ENCODE measurements at regions not wholly inside any gene's neighbourhood (a gene's known extent, or its start where the extent isn't known, plus 50 kb on each side); places are given as distances from the start of the nearest gene placed in this dataset.
"Not testable (repeated sequence)": the region's sequence is repeated elsewhere in the genome, so short reads cannot be mapped to it uniquely, and the experiment has no call there.

DNA sequence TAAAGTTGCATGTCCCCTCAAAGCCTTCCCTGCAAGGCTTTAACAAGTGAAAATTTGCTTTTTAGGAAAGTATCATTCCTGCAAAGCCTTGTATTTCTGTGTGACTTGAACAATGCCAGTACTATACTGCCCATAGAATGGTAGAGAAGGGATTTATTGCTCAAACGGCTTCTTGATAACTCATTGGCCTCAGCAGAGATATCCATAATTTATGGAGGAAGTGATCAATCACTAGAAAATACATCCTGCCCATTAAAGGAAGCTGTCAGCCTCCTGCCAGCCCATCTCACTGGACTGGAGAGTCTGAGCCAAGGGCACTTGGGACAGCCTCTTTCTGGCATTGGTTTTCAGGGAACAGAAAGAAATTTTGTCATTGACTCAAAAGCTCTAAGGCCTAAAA lies 152.6 kb downstream of the XPNPEP1 start:
- POLR2A ChIA-PET = no interaction called here
- no peak for DNase-seq (ENCODE audit: extremely low spot score)
- TF ChIP-seq TARDBP (IDR thresholded peaks at IDR 0.05) (no peak), ELF4 (IDR thresholded peaks at IDR 0.05) (no peak), NFRKB (IDR thresholded peaks at IDR 0.05) (no peak), HDGF (IDR thresholded peaks at IDR 0.05; ENCODE audit: borderline replicate concordance) (no peak), BHLHE40 (IDR thresholded peaks at IDR 0.05; ENCODE audit: borderline replicate concordance) (no peak), L3MBTL2 (conservative IDR thresholded peaks at IDR 0.05) (no peak), LEF1 (IDR thresholded peaks at IDR 0.05; ENCODE audit: borderline replicate concordance) (no peak), SP1 (IDR thresholded peaks at IDR 0.05) (no peak), SUZ12 (IDR thresholded peaks at IDR 0.05) (no peak), CTBP1 (IDR thresholded peaks at IDR 0.05; ENCODE audit: borderline replicate concordance) (no peak), FOXM1 (IDR thresholded peaks at IDR 0.05; ENCODE audit: borderline replicate concordance) (no peak), ZNF384 (IDR thresholded peaks at IDR 0.05) (no peak)
- TF ChIP-seq, protein P1, sequence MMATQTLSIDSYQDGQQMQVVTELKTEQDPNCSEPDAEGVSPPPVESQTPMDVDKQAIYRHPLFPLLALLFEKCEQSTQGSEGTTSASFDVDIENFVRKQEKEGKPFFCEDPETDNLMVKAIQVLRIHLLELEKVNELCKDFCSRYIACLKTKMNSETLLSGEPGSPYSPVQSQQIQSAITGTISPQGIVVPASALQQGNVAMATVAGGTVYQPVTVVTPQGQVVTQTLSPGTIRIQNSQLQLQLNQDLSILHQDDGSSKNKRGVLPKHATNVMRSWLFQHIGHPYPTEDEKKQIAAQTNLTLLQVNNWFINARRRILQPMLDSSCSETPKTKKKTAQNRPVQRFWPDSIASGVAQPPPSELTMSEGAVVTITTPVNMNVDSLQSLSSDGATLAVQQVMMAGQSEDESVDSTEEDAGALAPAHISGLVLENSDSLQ (IDR thresholded peaks at IDR 0.05) = no peak
- CTCF ChIA-PET = no interaction called here

DNA sequence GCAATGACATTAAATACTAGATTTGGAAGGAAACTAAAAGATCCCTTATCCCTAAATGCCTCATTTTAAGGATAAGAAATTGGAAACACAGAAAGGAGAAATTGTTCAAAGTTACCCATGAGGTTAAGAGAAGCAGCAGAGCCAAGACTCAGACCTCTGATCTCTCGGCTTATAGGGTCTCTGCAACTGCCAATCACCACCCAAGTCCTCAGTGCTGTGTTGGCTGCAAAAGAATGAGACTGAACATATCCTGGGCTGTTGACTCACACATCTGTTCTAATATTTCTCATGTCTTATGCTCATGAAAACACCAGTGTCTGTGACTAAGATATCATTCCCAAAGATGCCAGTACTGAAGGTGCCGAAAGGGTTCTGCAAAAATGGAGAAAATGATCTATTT lies 153.3 kb downstream of the XPNPEP1 start:
- TF ChIP-seq BHLHE40 (IDR thresholded peaks at IDR 0.05; ENCODE audit: borderline replicate concordance) (no peak), NFRKB (IDR thresholded peaks at IDR 0.05) (no peak)
- ChIA-PET POLR2A (no interaction called here), CTCF (interaction anchor here (0.6 kb wide), 1 partner anchor 19 kb away, joined by 3 read pairs; no protein-coding TSS in a partner anchor)
- no peak for DNase-seq (ENCODE audit: extremely low spot score)

DNA sequence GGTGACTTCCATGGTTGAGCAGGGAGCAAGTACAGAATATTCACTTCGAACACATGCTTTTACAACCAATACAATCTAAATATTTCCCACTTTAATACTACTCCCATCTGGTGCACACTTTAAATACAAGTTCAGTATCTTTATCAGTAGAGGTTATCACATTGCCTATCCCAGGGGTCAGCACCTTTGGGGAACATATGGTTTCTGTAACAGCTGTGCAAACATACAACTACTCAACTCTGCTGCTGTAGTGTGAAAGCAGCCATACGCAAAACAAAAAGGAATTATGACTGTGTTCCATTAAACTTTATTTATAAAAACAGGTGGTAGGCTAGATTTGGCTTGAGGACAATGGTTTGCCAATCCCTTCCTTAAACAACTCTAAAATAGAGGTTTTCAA lies 157.5 kb downstream of the XPNPEP1 start:
- no peak for DNase-seq (ENCODE audit: extremely low spot score)
- TF ChIP-seq HDGF (IDR thresholded peaks at IDR 0.05; ENCODE audit: borderline replicate concordance) (no peak), BHLHE40 (IDR thresholded peaks at IDR 0.05; ENCODE audit: borderline replicate concordance) (no peak), FOXK2 (IDR thresholded peaks at IDR 0.05) (no peak), L3MBTL2 (conservative IDR thresholded peaks at IDR 0.05) (no peak), ARNT (IDR thresholded peaks at IDR 0.05) (no peak), CTBP1 (IDR thresholded peaks at IDR 0.05; ENCODE audit: borderline replicate concordance) (no peak), FOXA1 (IDR thresholded peaks at IDR 0.05) (no peak)
- TF ChIP-seq, protein P1 (IDR thresholded peaks at IDR 0.05) = no peak
- ChIA-PET CTCF (no interaction called here), POLR2A (no interaction called here)

DNA sequence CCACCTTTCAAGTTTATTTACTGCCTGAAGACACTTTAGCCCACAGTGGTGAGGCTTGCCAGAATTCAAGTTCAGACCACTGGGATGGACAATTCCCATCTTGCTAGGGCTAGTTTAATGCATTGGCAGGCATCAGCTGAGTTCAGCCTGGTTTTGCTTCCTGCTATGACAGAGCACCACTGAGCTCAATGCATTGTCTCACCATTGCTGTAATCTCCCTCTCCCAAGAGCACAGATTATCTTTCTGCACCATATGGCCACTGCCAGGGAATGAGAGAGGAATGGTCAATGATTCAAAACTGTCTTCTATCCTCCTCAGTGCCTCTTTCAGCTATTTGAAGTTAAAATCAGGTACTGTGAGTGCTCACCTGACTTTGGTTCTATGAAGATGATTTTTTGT lies 160.8 kb downstream of the XPNPEP1 start:
- CTCF ChIA-PET = no interaction called here
- POLR2A ChIA-PET = no interaction called here
- no peak for TF ChIP-seq ARNT (IDR thresholded peaks at IDR 0.05)
- no peak for TF ChIP-seq SP1 (IDR thresholded peaks at IDR 0.05)
- TF ChIP-seq FOXA1 (IDR thresholded peaks at IDR 0.05) = no peak
- TF ChIP-seq, protein P1 (IDR thresholded peaks at IDR 0.05) = no peak
- no peak for TF ChIP-seq SUZ12 (IDR thresholded peaks at IDR 0.05)
- TF ChIP-seq HDGF (IDR thresholded peaks at IDR 0.05; ENCODE audit: borderline replicate concordance) = no peak
- no peak for TF ChIP-seq CTBP1 (IDR thresholded peaks at IDR 0.05; ENCODE audit: borderline replicate concordance)
- TF ChIP-seq FOXM1 (IDR thresholded peaks at IDR 0.05; ENCODE audit: borderline replicate concordance) = no peak
- no peak for TF ChIP-seq ZNF384 (IDR thresholded peaks at IDR 0.05)
- TF ChIP-seq TARDBP (IDR thresholded peaks at IDR 0.05) = no peak
- no peak for TF ChIP-seq BHLHE40 (IDR thresholded peaks at IDR 0.05; ENCODE audit: borderline replicate concordance)
- no peak for TF ChIP-seq ELF4 (IDR thresholded peaks at IDR 0.05)
- no peak for TF ChIP-seq LEF1 (IDR thresholded peaks at IDR 0.05; ENCODE audit: borderline replicate concordance)
- DNase-seq (ENCODE audit: extremely low spot score) = no peak

DNA sequence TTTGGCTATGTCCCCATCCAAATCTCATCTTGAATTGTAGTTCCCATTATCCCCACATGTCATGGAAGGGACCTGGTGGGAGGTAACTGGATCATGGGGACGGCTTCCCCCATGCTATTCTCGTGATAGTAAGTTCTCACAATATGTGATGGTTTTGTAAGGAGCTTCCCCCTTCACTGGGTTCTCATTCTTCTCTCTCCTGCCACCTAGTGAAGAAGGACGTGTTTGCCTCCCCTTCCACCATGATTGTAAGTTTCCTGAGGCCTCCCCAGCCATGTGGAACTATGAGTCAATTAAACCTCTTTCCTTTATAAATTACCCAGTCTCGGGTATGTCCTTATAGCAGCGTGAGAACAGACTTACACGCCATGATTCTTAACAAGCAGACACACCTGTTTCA lies 165.6 kb downstream of the XPNPEP1 start:
- DNase-seq (ENCODE audit: extremely low spot score); POLR2A ChIA-PET; CTCF ChIA-PET: not testable (repeated sequence)

DNA sequence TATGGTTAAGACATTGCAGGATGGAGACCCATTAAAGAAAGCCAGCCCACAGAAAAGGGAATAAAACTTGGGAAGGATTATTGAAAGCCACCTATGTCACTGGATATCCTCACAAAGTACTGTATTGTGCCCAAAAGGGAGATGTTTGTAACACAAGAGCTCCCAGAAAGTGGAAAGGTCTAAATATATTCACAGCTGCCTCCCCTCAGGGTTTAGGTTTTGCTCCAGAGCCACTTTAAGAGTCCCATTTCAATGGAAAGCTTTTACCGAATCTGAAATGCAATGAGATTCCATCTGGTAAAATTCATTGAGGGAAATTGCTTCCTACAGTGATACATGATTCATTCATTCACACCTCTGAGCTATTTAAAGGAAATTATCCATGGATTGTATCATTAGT lies 176.4 kb downstream of the XPNPEP1 start:
- no peak for DNase-seq (ENCODE audit: extremely low spot score)
- ChIA-PET CTCF (no interaction called here), POLR2A (no interaction called here)
- TF ChIP-seq ELF4 (IDR thresholded peaks at IDR 0.05) = no peak
- no peak for TF ChIP-seq LEF1 (IDR thresholded peaks at IDR 0.05; ENCODE audit: borderline replicate concordance)
- TF ChIP-seq SUZ12 (IDR thresholded peaks at IDR 0.05) = no peak
- no peak for TF ChIP-seq FOXA1 (IDR thresholded peaks at IDR 0.05)
- TF ChIP-seq TARDBP (IDR thresholded peaks at IDR 0.05) = no peak
- TF ChIP-seq FOXK2 (IDR thresholded peaks at IDR 0.05) = no peak
- no peak for TF ChIP-seq SP1 (IDR thresholded peaks at IDR 0.05)
- TF ChIP-seq HDGF (IDR thresholded peaks at IDR 0.05; ENCODE audit: borderline replicate concordance) = no peak
- no peak for TF ChIP-seq ARNT (IDR thresholded peaks at IDR 0.05)
- TF ChIP-seq L3MBTL2 (conservative IDR thresholded peaks at IDR 0.05) = no peak
- no peak for TF ChIP-seq NFRKB (IDR thresholded peaks at IDR 0.05)
- TF ChIP-seq CTBP1 (IDR thresholded peaks at IDR 0.05; ENCODE audit: borderline replicate concordance) = no peak
- TF ChIP-seq ZNF384 (IDR thresholded peaks at IDR 0.05) = no peak
- TF ChIP-seq FOXM1 (IDR thresholded peaks at IDR 0.05; ENCODE audit: borderline replicate concordance) = no peak
- TF ChIP-seq BHLHE40 (IDR thresholded peaks at IDR 0.05; ENCODE audit: borderline replicate concordance) = no peak
- TF ChIP-seq, protein P1 (IDR thresholded peaks at IDR 0.05) = no peak

All from HEK293T (cell line).